ENCODE measurements at regions not wholly inside any gene's neighbourhood (a gene's known extent, or its start where the extent isn't known, plus 50 kb on each side); places are given as distances from the start of the nearest gene placed in this dataset.

GRCh38 chr1:29744684-29745490, 508.6 kb downstream of the PTPRU start:
- DNase-seq: no peak

- no peak for DNase-seq
These were observed 507.6 kb downstream of the PTPRU start for GRCh38 chr1:29743931-29744330.

- DNase-seq: no peak
These were observed 506.9 kb downstream of the PTPRU start for GRCh38 chr1:29743264-29743663.

- DNase-seq: no peak
These were observed 502.9 kb downstream of the PTPRU start for GRCh38 chr1:29739176-29739575.

GRCh38 chr1:29736582-29737188, 500.4 kb downstream of the PTPRU start:
- no peak for DNase-seq

GRCh38 chr1:29732453-29732852, 496.1 kb downstream of the PTPRU start:
- no peak for DNase-seq

- DNase-seq: no peak
These were observed 494.3 kb downstream of the PTPRU start for GRCh38 chr1:29730623-29731022.

GRCh38 chr1:29729281-29729680, 493.0 kb downstream of the PTPRU start:
- no peak for DNase-seq

GRCh38 chr1:29728703-29729102, 492.4 kb downstream of the PTPRU start:
- DNase-seq: no peak

- DNase-seq: no peak
These were observed 488.9 kb downstream of the PTPRU start for GRCh38 chr1:29725262-29725661.

- DNase-seq: no peak
These were observed 486.3 kb downstream of the PTPRU start for GRCh38 chr1:29722598-29722997.

GRCh38 chr1:29719253-29719652, 482.9 kb downstream of the PTPRU start:
- DNase-seq: no peak

- no peak for DNase-seq
These were observed 482.5 kb downstream of the PTPRU start for GRCh38 chr1:29718791-29719190.

GRCh38 chr1:29716306-29716705, 480.0 kb downstream of the PTPRU start:
- no peak for DNase-seq

- DNase-seq: no peak
These were observed 477.5 kb downstream of the PTPRU start for GRCh38 chr1:29713857-29714256.

GRCh38 chr1:29712801-29713200, 476.5 kb downstream of the PTPRU start:
- DNase-seq: no peak

GRCh38 chr1:29712284-29712651, 475.9 kb downstream of the PTPRU start:
- no peak for DNase-seq

GRCh38 chr1:29711582-29712283, 475.4 kb downstream of the PTPRU start:
- no peak for DNase-seq

GRCh38 chr1:29709704-29710280, 473.5 kb downstream of the PTPRU start:
- DNase-seq: no peak

GRCh38 chr1:29708796-29709703, 472.7 kb downstream of the PTPRU start:
- DNase-seq: no peak

GRCh38 chr1:29708381-29708780, 472.1 kb downstream of the PTPRU start:
- no peak for DNase-seq

GRCh38 chr1:29707796-29708195, 471.5 kb downstream of the PTPRU start:
- DNase-seq: no peak

- DNase-seq: peak; percentile 57 to 82
These were observed 470.6 kb downstream of the PTPRU start for GRCh38 chr1:29706936-29707335.
